ENCODE measurements at regions not wholly inside any gene's neighbourhood (a gene's known extent, or its start where the extent isn't known, plus 50 kb on each side); places are given as distances from the start of the nearest gene placed in this dataset.

GRCh38 chr9:107614765-107615164 is 125.2 kb upstream of the KLF4 start:
- Mint-ChIP-seq H3K4me1 (no peaks in the 10 kb centered on the region), H3K9me3 (no peaks in the 10 kb centered on the region), H3K27me3 (no peaks in the 10 kb centered on the region), H3K4me3 (no peak overlapping the region), H3K36me3 (ENCODE audit: low read depth) (no peaks in the 10 kb centered on the region), H3K27ac (no peak overlapping the region)
- no peak for ATAC-seq (replicated peaks)

- Mint-ChIP-seq H3K36me3 (ENCODE audit: low read depth) (no peaks in the 10 kb centered on the region), H3K4me1 (no peaks in the 10 kb centered on the region), H3K9me3 (no peaks in the 10 kb centered on the region), H3K4me3 (no peak overlapping the region), H3K27ac (no peak overlapping the region), H3K27me3 (no peaks in the 10 kb centered on the region)
- no peak for ATAC-seq (replicated peaks)
These were observed 123.8 kb upstream of the KLF4 start for GRCh38 chr9:107613321-107613720.

- no peak overlapping the region for H3K4me3 Mint-ChIP-seq
- H3K36me3 Mint-ChIP-seq (ENCODE audit: low read depth), result no peaks in the 10 kb centered on the region
- no peak overlapping the region for H3K27ac Mint-ChIP-seq
- no peaks in the 10 kb centered on the region for H3K9me3 Mint-ChIP-seq
- no peaks in the 10 kb centered on the region for H3K27me3 Mint-ChIP-seq
- no peak for ATAC-seq (replicated peaks)
- H3K4me1 Mint-ChIP-seq, result no peaks in the 10 kb centered on the region
These were observed 122.6 kb upstream of the KLF4 start for GRCh38 chr9:107612136-107612535.

- no peaks in the 10 kb centered on the region for H3K9me3 Mint-ChIP-seq
These were observed 120.0 kb upstream of the KLF4 start for GRCh38 chr9:107609547-107609946.

GRCh38 chr9:107606149-107606790 is 116.7 kb upstream of the KLF4 start:
- no peaks in the 10 kb centered on the region for H3K27me3 Mint-ChIP-seq
- H3K36me3 Mint-ChIP-seq (ENCODE audit: low read depth), result no peaks in the 10 kb centered on the region
- no peaks in the 10 kb centered on the region for H3K9me3 Mint-ChIP-seq
- no peak overlapping the region for H3K27ac Mint-ChIP-seq
- H3K4me3 Mint-ChIP-seq, result no peak overlapping the region
- no peaks in the 10 kb centered on the region for H3K4me1 Mint-ChIP-seq
- no peak for ATAC-seq (replicated peaks)

More at GRCh38 chr9:107609547-107609946, 120.0 kb upstream of the KLF4 start:
- no peak overlapping the region for H3K4me3 Mint-ChIP-seq
- H3K4me1 Mint-ChIP-seq, result no peaks in the 10 kb centered on the region
- no peak overlapping the region for H3K27ac Mint-ChIP-seq
- H3K36me3 Mint-ChIP-seq (ENCODE audit: low read depth), result no peaks in the 10 kb centered on the region
- no peak for ATAC-seq (replicated peaks)
- no peaks in the 10 kb centered on the region for H3K27me3 Mint-ChIP-seq

GRCh38 chr9:107605041-107605440 is 115.5 kb upstream of the KLF4 start:
- no peaks in the 10 kb centered on the region for H3K27me3 Mint-ChIP-seq
- no peak overlapping the region for H3K27ac Mint-ChIP-seq
- H3K9me3 Mint-ChIP-seq, result no peaks in the 10 kb centered on the region
- no peak overlapping the region for H3K4me3 Mint-ChIP-seq
- no peaks in the 10 kb centered on the region for H3K36me3 Mint-ChIP-seq (ENCODE audit: low read depth)
- no peak for ATAC-seq (replicated peaks)
- no peaks in the 10 kb centered on the region for H3K4me1 Mint-ChIP-seq

GRCh38 chr9:107603281-107603680 is 113.7 kb upstream of the KLF4 start:
- H3K36me3 Mint-ChIP-seq (ENCODE audit: low read depth), result no peaks in the 10 kb centered on the region
- H3K4me3 Mint-ChIP-seq, result no peak overlapping the region
- ATAC-seq (replicated peaks), result no peak
- no peaks in the 10 kb centered on the region for H3K9me3 Mint-ChIP-seq
- H3K27me3 Mint-ChIP-seq, result no peaks in the 10 kb centered on the region
- H3K27ac Mint-ChIP-seq, result no peak overlapping the region
- no peaks in the 10 kb centered on the region for H3K4me1 Mint-ChIP-seq

- no peak for ATAC-seq (replicated peaks)
- H3K27me3 Mint-ChIP-seq, result no peaks in the 10 kb centered on the region
- H3K4me1 Mint-ChIP-seq, result no peaks in the 10 kb centered on the region
- no peak overlapping the region for H3K27ac Mint-ChIP-seq
- no peaks in the 10 kb centered on the region for H3K9me3 Mint-ChIP-seq
- no peak overlapping the region for H3K4me3 Mint-ChIP-seq
- H3K36me3 Mint-ChIP-seq (ENCODE audit: low read depth), result no peaks in the 10 kb centered on the region
These were observed 110.5 kb upstream of the KLF4 start for GRCh38 chr9:107600060-107600573.

- Mint-ChIP-seq H3K4me3 (no peak overlapping the region), H3K27ac (no peak overlapping the region), H3K9me3 (no peaks in the 10 kb centered on the region), H3K36me3 (ENCODE audit: low read depth) (no peaks in the 10 kb centered on the region), H3K27me3 (no peaks in the 10 kb centered on the region), H3K4me1 (no peaks in the 10 kb centered on the region)
- no peak for ATAC-seq (replicated peaks)
These were observed 108.2 kb upstream of the KLF4 start for GRCh38 chr9:107597743-107598217.

- no peak for ATAC-seq (replicated peaks)
- Mint-ChIP-seq H3K36me3 (ENCODE audit: low read depth) (no peaks in the 10 kb centered on the region), H3K4me1 (no peaks in the 10 kb centered on the region), H3K9me3 (no peaks in the 10 kb centered on the region), H3K27me3 (no peaks in the 10 kb centered on the region), H3K4me3 (no peak overlapping the region), H3K27ac (no peak overlapping the region)
These were observed 105.5 kb upstream of the KLF4 start for GRCh38 chr9:107594908-107595530.

GRCh38 chr9:107593224-107593870 is 103.8 kb upstream of the KLF4 start:
- Mint-ChIP-seq H3K4me3 (no peak overlapping the region), H3K4me1 (no peaks in the 10 kb centered on the region), H3K36me3 (ENCODE audit: low read depth) (no peaks in the 10 kb centered on the region), H3K27ac (no peak overlapping the region), H3K27me3 (no peaks in the 10 kb centered on the region), H3K9me3 (no peaks in the 10 kb centered on the region)
- ATAC-seq (replicated peaks), result no peak

GRCh38 chr9:107592424-107592823 is 102.9 kb upstream of the KLF4 start:
- no peak for ATAC-seq (replicated peaks)
- Mint-ChIP-seq H3K4me1 (no peaks in the 10 kb centered on the region), H3K9me3 (no peaks in the 10 kb centered on the region), H3K27me3 (no peaks in the 10 kb centered on the region), H3K27ac (no peak overlapping the region), H3K4me3 (no peak overlapping the region), H3K36me3 (ENCODE audit: low read depth) (no peaks in the 10 kb centered on the region)

- Mint-ChIP-seq H3K27me3 (no peaks in the 10 kb centered on the region), H3K4me3 (no peak overlapping the region), H3K4me1 (no peaks in the 10 kb centered on the region), H3K27ac (no peak overlapping the region), H3K9me3 (no peaks in the 10 kb centered on the region), H3K36me3 (ENCODE audit: low read depth) (no peaks in the 10 kb centered on the region)
- no peak for ATAC-seq (replicated peaks)
These were observed 102.2 kb upstream of the KLF4 start for GRCh38 chr9:107591781-107592180.

GRCh38 chr9:107588393-107588792 is 98.8 kb upstream of the KLF4 start:
- Mint-ChIP-seq H3K9me3 (no peaks in the 10 kb centered on the region), H3K27ac (no peak overlapping the region), H3K4me1 (no peaks in the 10 kb centered on the region), H3K27me3 (peaks cover 5% of the 10 kb centered on the region), H3K4me3 (no peak overlapping the region), H3K36me3 (ENCODE audit: low read depth) (no peaks in the 10 kb centered on the region)
- ATAC-seq (replicated peaks), result no peak
